ENCODE measurements at regions not wholly inside any gene's neighbourhood (a gene's known extent, or its start where the extent isn't known, plus 50 kb on each side); places are given as distances from the start of the nearest gene placed in this dataset.

GRCh38 chr5:97480313-97480712, 297.3 kb upstream of the RIOK2 start:
- TF ChIP-seq POLR2AphosphoS5 (IDR thresholded peaks at IDR 0.05; ENCODE audit: low read depth, low read length) = no peak
- no peak for TF ChIP-seq TAF1 (IDR thresholded peaks at IDR 0.05; ENCODE audit: borderline replicate concordance, insufficient read depth, low read length)
